TTC549 (cell line): ENCODE measurements at regions not wholly inside any gene's neighbourhood (a gene's known extent, or its start where the extent isn't known, plus 50 kb on each side); places are given as distances from the start of the nearest gene placed in this dataset.
"Not testable (repeated sequence)": the region's sequence is repeated elsewhere in the genome, so short reads cannot be mapped to it uniquely, and the experiment has no call there.

Source experiments
- FAIRE-seq: peaks from 2 replicates; lab custom pipeline; 2012; peaks lifted over from hg19 to GRCh38; lab: Jason Lieb, UNC

DNA sequence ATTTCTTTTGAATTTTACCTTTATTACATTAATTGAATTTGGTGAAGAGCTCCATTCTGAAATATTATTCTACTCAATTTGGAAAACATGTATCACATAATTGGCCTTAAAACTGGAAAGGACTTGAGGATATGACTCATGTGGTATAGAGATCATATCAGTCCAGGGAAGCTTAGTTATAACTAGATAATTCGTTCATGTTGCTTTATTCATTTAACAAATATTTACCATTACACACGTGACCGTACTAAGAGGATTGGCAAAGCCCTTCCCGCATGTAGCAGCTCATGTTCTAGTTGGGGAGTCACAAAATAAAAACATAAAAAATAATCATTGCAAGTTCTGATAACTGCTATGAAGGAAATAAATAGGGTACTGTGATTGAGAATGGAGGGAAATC lies 1816.5 kb downstream of the MAT2B start:
- no peak for FAIRE-seq

DNA sequence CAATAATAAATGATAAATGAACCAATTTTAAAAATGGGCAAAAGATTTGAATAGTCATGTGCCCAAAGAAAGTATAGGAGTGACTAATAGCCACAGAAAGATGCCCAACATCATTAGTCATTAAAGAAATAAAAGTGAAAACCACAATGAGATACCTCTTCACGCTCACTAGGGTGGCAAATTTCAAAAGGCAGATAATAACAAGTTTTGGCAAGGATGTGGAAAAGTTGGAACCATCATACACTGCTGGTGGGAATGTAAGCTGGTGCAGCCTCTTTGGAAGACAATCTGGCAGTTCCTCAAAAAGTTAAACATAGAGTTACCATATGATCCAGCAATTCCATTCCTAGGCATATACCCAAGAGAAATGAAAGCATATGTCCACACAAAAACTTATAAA lies 1819.8 kb downstream of the MAT2B start:
- FAIRE-seq: no peak

- FAIRE-seq: no peak
Observed at GRCh38 chr5:165327631-165328030, 1822.2 kb downstream of the MAT2B start.

DNA sequence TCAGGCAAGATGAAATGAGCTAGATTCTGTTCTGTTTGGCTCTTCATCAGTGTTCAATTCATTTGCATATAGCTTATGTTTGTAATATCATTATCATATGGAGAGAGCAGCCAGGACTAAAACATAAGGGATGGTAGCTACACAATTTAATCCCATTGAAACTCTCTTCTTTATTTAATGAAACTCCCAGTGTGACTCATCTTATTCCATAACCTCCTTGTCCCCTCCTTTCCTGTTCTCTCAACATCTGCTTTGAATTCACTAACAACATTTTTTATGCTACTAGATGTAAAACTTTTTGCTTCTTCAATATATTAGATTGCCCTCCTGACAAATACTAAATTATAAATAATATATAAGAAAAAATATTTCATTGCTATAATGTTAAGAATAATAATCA lies 1823.4 kb downstream of the MAT2B start:
- FAIRE-seq: no peak

DNA sequence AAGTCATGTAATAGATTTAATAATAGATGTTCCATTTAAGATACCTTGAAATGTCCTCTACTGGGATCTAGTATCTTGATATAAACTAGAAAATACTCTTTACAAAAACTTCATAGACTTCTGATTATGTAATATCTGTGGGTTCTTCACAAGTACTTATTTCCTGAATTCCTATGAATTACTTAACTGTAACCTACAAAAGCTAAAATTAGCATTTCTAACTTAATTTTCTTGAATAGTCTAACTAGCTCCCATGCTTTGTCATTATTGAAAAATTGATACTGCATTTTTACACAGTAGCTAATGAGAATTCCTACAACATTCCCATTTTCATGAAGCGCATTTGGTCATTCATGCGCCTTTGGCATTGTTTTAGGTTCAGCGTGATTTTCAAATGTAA lies 1828.2 kb downstream of the MAT2B start:
- FAIRE-seq: no peak

DNA sequence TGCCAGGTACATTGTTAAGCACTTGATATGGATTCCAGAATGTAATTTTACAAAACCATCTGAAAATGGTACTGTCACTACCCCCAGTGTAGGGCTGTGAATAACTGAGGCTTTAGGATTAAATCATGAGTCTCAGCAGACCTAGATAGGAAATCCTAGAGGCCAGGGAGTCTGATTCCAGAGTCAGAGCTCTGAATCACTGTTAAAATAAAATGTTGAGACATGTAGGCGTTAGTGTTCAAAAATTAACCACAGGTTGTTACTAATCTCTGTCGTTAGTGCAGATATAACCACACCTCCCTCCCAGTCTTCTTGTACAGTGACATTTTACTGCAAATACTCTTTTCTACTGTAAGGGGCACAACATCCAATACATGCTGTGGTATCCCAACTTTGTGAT lies 1828.8 kb downstream of the MAT2B start:
- FAIRE-seq: no peak

- no peak for FAIRE-seq
Observed at GRCh38 chr5:165349735-165350134, 1844.3 kb downstream of the MAT2B start.

- no peak for FAIRE-seq
Observed at GRCh38 chr5:165351342-165351741, 1845.9 kb downstream of the MAT2B start.

DNA sequence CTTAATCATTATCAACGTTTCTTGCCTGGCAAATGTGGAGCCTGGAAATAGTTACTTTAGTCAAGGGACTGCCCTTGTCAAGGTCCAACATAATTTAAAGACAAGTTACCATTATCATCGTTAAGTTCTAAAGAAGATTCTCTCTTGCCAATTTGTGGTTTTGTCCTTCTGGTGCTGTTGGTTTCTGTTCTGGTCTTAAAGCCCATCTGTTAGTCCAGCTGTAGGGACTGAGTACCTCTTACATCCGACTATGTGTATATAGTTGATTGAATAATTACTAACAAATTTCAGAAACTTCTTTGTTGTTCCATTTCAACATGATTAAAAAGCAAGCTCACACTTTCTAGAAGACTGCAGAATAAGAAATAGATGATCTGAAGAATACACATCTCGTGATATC lies 1854.9 kb downstream of the MAT2B start:
- no peak for FAIRE-seq

GRCh38 chr5:165360784-165361542 lies 1855.5 kb downstream of the MAT2B start:
- FAIRE-seq: no peak

DNA sequence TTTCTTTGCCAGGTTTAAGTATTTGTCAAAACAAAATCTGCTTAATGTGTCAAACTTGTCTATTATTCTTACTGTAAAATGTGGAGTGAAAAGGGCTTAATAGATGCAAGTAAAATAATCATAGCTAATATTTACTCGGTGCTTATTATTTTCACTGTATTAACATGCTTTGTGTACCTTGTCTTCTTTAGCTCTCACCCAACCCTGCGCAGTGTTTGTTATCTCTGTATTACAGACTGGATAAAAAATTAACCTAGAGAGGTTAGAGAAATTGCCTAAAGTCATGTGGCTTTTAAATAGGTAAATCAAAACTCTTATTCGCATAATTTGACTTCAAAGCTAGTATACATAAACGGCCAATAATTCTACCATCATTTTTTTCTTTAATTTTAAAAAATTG lies 1864.8 kb downstream of the MAT2B start:
- no peak for FAIRE-seq

DNA sequence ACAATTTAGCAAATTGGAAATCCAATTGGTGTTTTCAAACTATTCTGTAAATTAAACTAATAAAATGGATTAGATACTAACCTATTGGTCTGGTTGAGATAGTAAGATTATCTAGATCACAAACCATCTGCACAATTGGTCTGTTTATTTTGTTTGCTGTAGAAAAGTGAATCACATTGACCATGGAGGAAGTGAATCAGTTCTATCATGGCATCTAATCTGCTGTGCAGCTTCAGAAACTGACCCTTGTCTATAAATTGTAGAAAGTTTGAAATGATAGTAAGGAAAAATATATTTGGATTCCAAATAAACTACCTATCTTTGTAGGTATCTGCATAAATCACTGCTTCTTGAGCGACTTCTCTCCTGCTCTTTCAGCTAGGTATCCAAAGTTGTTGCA lies 1865.4 kb downstream of the MAT2B start:
- no peak for FAIRE-seq

- FAIRE-seq: no peak
Observed at GRCh38 chr5:165375201-165375600, 1869.8 kb downstream of the MAT2B start.

DNA sequence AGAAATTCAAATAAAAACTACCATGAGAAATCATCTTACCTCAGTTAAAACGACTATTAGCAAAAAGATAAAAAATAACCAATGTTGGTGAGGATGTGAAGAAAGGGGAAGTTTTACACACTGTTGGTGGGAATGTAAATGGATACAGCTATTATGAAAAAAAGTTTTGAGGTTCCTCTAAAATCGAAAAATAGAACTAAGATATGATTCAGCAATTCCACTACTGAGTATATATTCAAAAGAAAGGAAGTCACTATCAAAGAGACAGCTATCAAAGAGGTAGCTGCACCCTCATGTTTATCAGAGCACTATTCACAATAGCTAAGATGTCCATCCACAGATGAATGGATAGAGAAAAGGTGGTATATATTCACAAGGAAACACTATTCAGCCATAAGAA lies 1888.4 kb downstream of the MAT2B start:
- FAIRE-seq: no peak

DNA sequence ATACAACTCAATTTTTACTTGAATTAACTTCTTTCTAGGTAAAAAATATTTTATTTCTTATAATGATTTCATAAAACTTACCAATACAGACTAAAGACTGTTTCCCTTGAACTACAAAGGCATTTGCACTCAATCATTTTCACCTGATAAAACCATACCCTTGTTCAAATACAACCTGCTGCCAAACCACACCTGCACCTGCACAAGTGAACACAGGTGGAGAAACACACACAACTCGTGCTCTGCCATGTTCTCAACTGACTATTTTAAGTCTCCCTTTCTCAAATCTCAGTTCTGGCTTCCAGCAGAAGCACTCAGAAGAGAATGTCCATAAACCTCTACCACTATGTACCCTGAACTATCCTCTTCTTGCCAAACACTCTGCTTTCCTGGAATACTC lies 1892.1 kb downstream of the MAT2B start:
- FAIRE-seq: no peak

DNA sequence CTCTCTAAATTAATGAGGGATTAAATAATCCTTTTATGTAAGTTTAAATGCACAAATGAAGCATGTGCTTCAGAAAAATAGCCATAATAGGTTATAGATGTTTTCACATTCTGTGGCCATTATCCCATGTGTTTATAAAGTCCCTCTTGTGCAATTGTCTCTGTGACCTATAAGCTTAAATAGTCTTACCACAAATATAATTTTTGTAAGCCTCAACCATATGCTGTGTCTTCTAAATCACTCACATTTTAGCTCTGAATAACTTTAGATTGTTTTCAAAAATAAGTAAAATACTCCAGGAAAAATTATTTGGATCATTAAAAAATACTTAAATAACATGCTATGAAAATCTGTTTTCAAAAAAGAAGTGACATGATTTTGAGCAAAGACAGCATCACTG lies 1894.7 kb downstream of the MAT2B start:
- FAIRE-seq: no peak

DNA sequence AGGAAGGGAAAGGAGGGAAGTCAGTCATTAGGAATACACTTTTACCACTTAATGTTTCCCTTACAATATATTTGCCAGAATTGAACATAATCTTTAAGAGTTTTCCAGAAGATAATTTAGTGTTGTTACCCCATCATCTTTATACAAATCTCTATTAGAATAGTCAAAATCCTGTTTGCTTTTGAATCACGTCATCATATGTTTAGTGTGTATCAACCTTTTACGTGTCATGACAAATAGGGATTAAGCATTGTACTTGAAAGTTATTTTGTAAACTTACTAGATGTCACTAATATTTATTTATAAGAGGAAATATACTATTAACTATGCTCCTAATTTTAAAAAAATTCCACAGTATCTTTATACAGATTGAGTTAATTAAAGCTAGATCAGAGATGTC lies 1899.5 kb downstream of the MAT2B start:
- no peak for FAIRE-seq

DNA sequence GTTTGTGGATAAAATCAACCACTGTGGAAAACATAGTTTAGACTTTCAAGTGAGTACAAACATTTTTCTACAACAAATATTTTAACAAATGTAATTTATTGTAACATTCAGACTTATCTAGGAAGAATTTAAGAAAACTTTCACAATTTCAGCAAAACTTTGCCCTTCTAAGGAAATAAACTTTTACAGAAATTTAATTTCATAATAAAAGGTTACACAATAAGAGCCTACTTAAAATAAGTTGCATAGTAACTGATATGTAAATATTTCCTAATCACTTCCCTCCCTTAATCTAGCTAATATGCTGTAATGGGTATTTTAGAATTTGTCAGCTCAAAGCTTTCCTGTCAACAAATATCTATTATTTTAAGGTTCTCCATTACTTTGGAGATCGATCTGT lies 1899.9 kb downstream of the MAT2B start:
- FAIRE-seq: no peak

DNA sequence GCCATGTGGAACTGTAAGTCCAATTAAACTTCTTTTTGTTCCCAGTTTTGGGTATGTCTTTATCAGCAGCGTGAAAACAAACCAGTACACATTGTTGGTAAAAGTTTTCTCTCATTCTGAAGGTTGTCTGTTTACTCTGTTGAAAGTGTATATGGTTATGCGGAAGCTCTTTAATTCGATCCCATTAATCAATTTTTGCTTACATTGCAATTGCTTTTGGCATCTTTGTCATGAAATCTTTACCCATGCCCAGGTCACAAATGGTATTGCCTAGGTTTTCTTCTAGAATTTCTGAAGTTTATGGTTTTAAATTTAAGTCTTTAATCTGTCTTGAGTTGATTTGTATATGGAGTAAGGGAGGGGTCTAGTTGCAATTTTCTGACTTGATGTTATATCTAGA lies 1901.9 kb downstream of the MAT2B start:
- no peak for FAIRE-seq

- no peak for FAIRE-seq
Observed at GRCh38 chr5:165410476-165410875, 1905.1 kb downstream of the MAT2B start.

GRCh38 chr5:165411532-165411931 lies 1906.1 kb downstream of the MAT2B start:
- FAIRE-seq: not testable (repeated sequence)

DNA sequence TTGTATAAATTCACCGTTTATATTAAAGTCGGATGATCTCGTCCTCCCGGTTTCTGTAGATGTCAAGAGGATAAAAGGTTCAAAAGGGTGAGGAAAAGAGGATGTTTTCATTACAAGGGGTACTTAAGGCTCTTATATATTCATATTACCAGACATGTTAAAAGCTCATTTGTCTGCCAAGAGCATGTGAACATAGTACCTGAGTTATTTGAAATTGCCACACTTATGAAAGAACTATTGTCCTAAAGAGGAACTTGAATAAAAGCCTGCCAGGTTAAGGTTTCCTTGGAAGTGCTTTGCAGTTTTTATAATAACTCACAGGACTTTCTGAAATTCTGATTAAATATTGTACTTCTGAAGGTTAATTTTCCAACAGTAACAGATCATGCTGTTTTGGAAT lies 1915.1 kb downstream of the MAT2B start:
- FAIRE-seq: no peak

DNA sequence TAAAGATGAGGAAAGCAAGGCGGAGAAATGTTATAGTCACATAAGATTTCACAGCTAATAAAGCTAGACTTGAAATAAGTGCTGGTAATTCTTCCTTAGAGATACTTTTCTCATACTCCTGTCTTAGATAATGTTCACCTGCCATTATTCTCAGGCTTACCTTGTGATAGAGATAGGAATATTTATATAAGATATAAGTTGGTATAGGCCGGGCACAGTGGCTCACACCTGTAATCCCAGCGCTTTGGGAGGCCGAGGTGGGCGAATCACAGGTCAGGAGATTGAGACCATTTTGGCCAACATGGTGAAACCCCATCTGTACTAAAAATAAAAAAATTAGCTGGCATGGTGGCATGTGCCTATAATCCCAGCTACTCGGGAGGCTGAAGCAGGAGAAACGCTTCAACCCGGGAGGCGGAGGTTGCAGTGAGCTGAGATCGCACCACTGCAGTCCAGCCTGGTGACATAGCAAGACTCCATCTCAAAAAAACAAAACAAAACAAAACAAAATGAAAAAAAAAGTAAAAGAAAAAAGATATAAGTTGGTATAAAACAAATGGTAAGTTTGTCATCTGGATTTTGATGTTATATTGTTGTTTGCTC lies 1918.4 kb downstream of the MAT2B start:
- FAIRE-seq: no peak

DNA sequence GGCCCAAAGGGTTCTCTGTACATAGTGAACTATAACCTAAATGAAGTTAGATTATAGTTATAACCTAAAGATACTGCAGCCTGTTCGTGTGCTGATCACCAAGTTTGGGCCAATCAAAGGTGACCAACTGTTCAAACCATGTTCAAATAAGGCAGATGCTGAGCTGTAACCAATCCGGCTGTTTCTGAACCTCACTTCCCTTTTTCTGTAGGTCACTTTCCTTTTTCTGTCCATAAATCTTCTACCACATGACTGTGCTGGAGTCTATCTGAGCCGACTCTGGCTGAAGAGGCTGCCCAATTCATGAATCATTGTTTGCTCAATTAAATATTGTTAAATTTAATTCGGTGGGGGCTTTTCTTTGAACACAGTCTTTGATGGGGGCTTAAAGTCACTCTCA lies 1920.2 kb downstream of the MAT2B start:
- no peak for FAIRE-seq
